22Rv1 (cell line): ENCODE measurements at regions not wholly inside any gene's neighbourhood (a gene's known extent, or its start where the extent isn't known, plus 50 kb on each side); places are given as distances from the start of the nearest gene placed in this dataset.

ENCODE experiments used
- H3K27ac ChIP-seq: fragments of 450-650 bp; 2 replicates; pipeline ENCODE4 v1.5.1; 2017
- ZFX ChIP-seq: fragments of 450-650 bp; IDR thresholded peaks from 2 replicates; pipeline ENCODE4 v1.6.1; 2017; ENCODE audit warnings: antibody characterized with exemption, borderline replicate concordance
- TF ChIP-seq, protein P1 (sequence below): fragments of 450-650 bp; IDR thresholded peaks from 2 replicates; pipeline ENCODE4 v1.5.1; 2017; ENCODE audit warnings: mild to moderate bottlenecking

DNA sequence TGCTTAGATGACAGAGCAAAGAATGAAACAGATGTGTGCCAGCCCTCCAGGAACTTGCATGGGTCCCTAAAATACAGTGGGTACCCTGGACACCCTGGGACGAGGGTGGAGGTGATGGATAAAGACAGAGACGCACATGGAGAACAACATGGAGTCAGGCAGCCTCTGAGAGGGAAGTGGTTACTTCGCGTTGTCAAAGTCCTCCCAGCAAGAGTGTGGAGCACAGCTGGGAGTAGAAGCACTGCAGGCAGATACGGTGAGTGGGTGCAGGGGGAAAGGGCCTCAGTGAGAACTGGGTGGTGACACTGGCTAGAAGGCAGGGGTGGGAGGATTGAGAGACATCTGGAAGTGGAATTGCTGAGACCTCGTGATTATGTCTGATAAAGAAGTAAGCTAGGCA lies 70.8 kb upstream of the PRR20G start:
- no peak for TF ChIP-seq ZFX
- TF ChIP-seq, protein P1, sequence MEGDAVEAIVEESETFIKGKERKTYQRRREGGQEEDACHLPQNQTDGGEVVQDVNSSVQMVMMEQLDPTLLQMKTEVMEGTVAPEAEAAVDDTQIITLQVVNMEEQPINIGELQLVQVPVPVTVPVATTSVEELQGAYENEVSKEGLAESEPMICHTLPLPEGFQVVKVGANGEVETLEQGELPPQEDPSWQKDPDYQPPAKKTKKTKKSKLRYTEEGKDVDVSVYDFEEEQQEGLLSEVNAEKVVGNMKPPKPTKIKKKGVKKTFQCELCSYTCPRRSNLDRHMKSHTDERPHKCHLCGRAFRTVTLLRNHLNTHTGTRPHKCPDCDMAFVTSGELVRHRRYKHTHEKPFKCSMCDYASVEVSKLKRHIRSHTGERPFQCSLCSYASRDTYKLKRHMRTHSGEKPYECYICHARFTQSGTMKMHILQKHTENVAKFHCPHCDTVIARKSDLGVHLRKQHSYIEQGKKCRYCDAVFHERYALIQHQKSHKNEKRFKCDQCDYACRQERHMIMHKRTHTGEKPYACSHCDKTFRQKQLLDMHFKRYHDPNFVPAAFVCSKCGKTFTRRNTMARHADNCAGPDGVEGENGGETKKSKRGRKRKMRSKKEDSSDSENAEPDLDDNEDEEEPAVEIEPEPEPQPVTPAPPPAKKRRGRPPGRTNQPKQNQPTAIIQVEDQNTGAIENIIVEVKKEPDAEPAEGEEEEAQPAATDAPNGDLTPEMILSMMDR: no peak
- no peak overlapping the region for H3K27ac ChIP-seq

DNA sequence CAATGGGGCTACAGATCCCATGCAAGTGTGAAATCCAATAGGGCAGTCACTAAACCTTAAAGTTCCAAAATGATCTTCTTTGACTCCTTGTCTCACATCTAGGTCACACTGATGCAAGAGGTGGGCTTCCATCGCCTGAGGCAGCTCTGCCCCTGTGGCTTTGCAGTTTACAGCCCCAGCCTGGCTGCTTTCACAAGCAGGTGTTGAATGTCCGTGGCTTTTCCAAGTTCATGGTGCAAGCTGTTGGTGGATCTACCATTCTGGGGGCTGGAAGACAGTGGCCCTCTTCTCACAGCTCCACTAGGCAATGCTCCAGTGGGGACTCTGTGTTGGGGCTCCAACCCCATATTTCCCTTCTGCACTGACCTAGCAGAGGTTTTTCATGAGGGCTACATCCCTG lies 68.5 kb upstream of the PRR20G start:
- TF ChIP-seq ZFX: no peak
- TF ChIP-seq, protein P1: no peak
- H3K27ac ChIP-seq: no peak overlapping the region

DNA sequence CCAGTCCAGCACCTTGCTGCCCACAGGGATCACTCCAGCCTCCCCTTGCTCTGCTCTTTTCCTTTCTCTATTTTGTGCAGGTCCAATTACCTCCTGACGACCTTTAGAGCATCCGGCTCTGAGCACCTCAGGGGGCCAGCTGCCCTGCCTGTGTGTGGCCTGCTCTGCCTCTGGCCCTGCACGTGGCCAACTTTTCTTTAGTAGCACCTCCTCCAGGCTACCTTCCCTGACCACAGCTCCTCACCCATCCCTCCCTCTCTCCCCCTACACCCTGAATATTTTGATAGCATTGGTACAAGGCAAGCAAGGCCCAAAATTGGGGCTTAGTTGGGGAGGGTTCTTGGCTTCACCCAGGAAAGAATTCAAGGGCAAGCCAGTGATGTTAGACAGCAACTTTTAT lies 66.9 kb upstream of the PRR20G start:
- TF ChIP-seq, protein P1: no peak
- TF ChIP-seq ZFX: no peak
- no peak overlapping the region for H3K27ac ChIP-seq

DNA sequence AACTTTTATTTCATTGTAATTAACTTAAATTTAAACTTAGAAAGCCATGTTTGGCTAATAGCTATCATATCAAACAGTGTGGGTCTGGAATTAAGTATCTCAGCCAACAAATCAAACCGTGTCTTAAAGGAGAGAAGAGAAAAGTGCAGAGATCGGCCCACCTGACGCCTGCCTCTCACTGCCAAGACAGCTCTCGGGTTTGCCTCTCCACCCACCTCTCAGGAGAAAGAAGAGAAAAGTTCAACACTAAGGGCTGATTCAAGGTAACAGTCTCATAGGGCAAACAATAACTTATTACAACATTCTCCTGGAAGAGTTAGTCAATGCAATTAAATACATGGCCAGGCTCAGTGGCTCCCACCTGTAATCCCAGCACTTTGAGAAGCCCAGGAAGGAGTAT lies 64.8 kb upstream of the PRR20G start:
- no peak overlapping the region for H3K27ac ChIP-seq
- no peak for TF ChIP-seq ZFX
- TF ChIP-seq, protein P1: no peak

DNA sequence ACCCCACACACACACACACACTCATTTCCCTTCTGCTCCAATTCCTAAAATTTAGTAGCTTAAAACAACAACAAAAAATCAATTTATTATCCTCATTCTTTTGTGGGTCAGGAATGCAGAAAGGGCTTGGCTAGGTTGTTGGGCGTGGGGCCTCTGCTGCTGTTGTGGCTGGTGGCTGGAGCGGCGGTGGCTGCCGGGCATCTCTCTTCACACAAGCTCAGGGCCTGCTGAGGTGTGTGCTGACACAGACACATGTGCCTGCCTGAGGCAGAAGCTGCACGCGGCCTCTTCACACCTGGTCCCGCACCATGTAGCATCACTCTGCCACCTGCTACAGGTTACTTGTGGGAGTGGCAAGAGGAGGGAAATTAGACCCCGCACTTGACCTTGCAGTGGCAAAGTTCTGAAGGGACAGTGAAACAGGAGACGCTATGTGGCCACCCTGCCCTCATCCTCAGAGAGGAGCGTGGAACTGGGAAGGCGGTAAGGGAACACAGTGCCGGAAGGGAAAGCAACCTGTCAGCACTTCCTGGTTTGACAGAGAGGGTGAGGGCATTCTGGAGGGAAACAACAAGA lies 64.0 kb upstream of the PRR20G start:
- TF ChIP-seq, protein P1: no peak
- TF ChIP-seq ZFX: no peak

DNA sequence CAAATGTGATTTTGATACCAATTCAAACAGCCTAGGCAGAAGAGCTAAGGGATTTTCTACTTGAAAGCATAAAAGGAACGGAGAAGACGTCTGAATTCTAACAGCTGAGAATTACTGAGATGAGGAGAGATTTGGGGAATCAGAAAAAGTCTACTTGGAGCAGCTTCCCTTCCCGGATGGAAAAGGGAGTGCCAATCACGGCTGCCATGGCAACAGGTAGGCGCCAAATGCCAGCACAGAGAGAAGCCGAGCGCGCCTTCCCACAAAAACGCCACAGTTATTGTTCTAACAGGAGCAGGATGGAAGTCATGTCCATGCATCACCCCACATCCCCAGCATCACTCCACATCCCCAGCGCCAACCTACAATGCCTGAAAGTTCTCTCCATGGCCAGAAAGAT lies 63.5 kb upstream of the PRR20G start:
- TF ChIP-seq, protein P1: no peak
- no peak for TF ChIP-seq ZFX
- H3K27ac ChIP-seq: no peak overlapping the region

More for the DNA sequence above, 64.0 kb upstream of the PRR20G start:
- H3K27ac ChIP-seq: no peak overlapping the region

DNA sequence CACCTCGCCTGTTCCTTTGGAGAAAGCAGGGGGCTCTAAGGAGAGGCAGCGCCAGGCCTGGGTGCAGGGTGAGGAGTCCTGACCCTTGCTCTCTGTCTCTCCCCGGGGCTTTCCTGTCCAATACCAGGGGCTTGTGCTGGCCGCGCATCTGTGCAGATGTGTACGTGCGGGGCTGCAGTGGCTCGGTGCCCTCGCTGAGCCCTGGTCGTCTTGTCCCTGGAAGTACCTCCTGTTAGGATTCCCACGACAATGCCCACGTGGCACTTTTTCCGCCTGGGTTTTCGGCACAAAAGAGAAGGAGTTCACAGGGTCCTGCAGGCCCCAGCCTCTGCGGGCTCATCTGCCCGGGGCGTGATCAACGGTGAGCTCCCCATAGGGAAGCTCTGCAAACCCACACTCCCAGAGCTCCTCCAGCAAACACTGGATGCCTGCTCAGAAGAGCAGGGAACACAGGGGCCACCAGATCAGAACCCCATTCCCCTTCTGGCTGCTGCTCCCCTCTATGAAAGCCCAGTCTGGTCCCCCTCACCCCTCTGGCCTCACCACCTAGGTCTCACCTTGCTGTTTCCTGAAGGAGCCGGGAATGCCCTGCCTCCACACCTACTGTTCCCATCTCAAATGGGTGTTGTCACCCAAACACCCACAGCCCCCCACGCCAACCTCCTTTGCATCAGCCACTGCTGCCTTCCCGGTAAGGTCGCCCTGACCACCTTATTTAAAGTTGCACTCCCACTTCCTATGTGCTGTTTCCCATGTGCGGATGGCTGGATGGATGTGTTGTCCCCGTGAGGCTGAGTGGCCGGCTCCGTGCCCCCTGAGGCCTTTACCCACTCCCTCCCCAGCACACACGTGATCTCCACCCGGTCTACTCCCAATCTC lies 62.6 kb upstream of the PRR20G start:
- no peak for TF ChIP-seq ZFX
- TF ChIP-seq, protein P1: no peak
- H3K27ac ChIP-seq: no peak overlapping the region
